ENCODE measurements at regions not wholly inside any gene's neighbourhood (a gene's known extent, or its start where the extent isn't known, plus 50 kb on each side); places are given as distances from the start of the nearest gene placed in this dataset. TPM values are rescaled to one million over a fixed set of nuclear protein-coding genes. Genes with fewer than 3 reads are reported as not detected.

GRCh38 chr2:209369656-209370055 lies 54.2 kb upstream of the MAP2 start:
- Mint-ChIP-seq H3K27me3 (ENCODE audit: low read depth in 3 of 3) (peaks cover 6 to 13% (median 11%) of the 10 kb centered on the region in 3 donors), H3K36me3 (no peaks in the 10 kb centered on the region), H3K4me1 (no peaks in the 10 kb centered on the region), H3K4me3 (no peak overlapping the region), H3K9me3 (peaks cover 6 to 23% (median 13%) of the 10 kb centered on the region in 7 donors), H3K27ac (no peak overlapping the region)
- Histone ChIP-seq H3K9ac (ENCODE audit: insufficient read depth, low read length, poor library complexity, severe bottlenecking) (no peak overlapping the region), H3K4me2 (replicated peaks; ENCODE audit: extremely low read depth, low read length, poor library complexity, severe bottlenecking) (no peak overlapping the region), H3K9me3 (replicated peaks in 1 of 2; ENCODE audit: control insufficient read depth in 1 of 2, insufficient read depth in 1 of 2, low read length in 2 of 2) (peaks cover 0 to 5% of the 10 kb centered on the region in 2 donors), H3K27ac (ENCODE audit: low read depth in 1 of 2, low read length in 2 of 2) (no peak overlapping the region), H4K20me1 (ENCODE audit: insufficient read depth, low read length) (no peaks in the 10 kb centered on the region), H3K4me3 (replicated peaks in 1 of 3; ENCODE audit: low read depth in 2 of 3, low read length in 3 of 3) (no peak overlapping the region), H3K36me3 (replicated peaks in 1 of 2; ENCODE audit: control insufficient read depth in 1 of 2, insufficient read depth in 2 of 2, low read length in 2 of 2) (no peaks in the 10 kb centered on the region), H3K27me3 (ENCODE audit: control insufficient read depth in 2 of 2, insufficient read depth in 2 of 2, low read length in 2 of 2) (no peaks in the 10 kb centered on the region), H3K4me1 (ENCODE audit: control insufficient read depth in 1 of 2, insufficient read depth in 2 of 2, low read length in 2 of 2) (no peaks in the 10 kb centered on the region), H2AFZ (ENCODE audit: insufficient read depth, low read depth, low read length, poor library complexity, severe bottlenecking) (no peak overlapping the region), H3K79me2 (ENCODE audit: insufficient read depth, low read length) (no peaks in the 10 kb centered on the region)
- intact Hi-C loops (cut with micrococcal nuclease): no loop called here
- no peak for DNase-seq
- TF ChIP-seq, protein P1, sequence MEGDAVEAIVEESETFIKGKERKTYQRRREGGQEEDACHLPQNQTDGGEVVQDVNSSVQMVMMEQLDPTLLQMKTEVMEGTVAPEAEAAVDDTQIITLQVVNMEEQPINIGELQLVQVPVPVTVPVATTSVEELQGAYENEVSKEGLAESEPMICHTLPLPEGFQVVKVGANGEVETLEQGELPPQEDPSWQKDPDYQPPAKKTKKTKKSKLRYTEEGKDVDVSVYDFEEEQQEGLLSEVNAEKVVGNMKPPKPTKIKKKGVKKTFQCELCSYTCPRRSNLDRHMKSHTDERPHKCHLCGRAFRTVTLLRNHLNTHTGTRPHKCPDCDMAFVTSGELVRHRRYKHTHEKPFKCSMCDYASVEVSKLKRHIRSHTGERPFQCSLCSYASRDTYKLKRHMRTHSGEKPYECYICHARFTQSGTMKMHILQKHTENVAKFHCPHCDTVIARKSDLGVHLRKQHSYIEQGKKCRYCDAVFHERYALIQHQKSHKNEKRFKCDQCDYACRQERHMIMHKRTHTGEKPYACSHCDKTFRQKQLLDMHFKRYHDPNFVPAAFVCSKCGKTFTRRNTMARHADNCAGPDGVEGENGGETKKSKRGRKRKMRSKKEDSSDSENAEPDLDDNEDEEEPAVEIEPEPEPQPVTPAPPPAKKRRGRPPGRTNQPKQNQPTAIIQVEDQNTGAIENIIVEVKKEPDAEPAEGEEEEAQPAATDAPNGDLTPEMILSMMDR (IDR thresholded peaks at IDR 0.05): no peak

DNA sequence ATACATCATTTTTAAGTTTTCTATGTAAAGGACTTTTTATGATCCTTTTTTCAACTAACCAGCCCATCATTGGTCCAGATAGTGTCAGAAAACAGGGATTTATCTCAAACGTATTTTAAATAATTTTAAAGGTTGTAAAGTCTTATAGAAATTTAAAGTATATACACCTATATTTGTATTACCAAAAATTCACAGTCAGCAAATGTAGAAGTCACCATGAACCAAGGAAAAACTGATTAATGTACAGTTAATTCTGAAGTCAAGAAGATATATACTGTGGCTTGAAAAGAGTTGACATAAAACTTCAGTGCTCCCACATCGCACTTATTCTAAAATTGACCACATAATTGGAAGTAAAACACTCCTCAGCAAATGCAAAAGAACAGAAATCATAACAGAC lies 52.4 kb upstream of the MAP2 start:
- H4K20me1 ChIP-seq (ENCODE audit: insufficient read depth, low read length): no peaks in the 10 kb centered on the region
- Mint-ChIP-seq H3K4me3 (no peak overlapping the region), H3K27ac (no peak overlapping the region), H3K4me1 (no peaks in the 10 kb centered on the region), H3K27me3 (ENCODE audit: low read depth in 3 of 3) (peaks cover 6 to 12% (median 9%) of the 10 kb centered on the region in 3 donors), H3K36me3 (no peaks in the 10 kb centered on the region), H3K9me3 (peaks cover 10 to 38% (median 16%) of the 10 kb centered on the region in 7 donors)
- intact Hi-C loops (cut with micrococcal nuclease): no loop called here
- H2AFZ ChIP-seq (ENCODE audit: insufficient read depth, low read depth, low read length, poor library complexity, severe bottlenecking): no peak overlapping the region
- no peak overlapping the region for H3K9ac ChIP-seq (ENCODE audit: insufficient read depth, low read length, poor library complexity, severe bottlenecking)
- WGBS (ENCODE audit: insufficient coverage): no CpG with 5 or more reads among the region's 2 CpGs
- TF ChIP-seq, protein P1 (IDR thresholded peaks at IDR 0.05): no peak
- H3K79me2 ChIP-seq (ENCODE audit: insufficient read depth, low read length): no peaks in the 10 kb centered on the region
- no peak overlapping the region for H3K4me2 ChIP-seq (replicated peaks; ENCODE audit: extremely low read depth, low read length, poor library complexity, severe bottlenecking)
- no peaks in the 10 kb centered on the region for H3K27me3 ChIP-seq (ENCODE audit: control insufficient read depth in 2 of 2, insufficient read depth in 2 of 2, low read length in 2 of 2)
- no peaks in the 10 kb centered on the region for H3K4me1 ChIP-seq (ENCODE audit: control insufficient read depth in 1 of 2, insufficient read depth in 2 of 2, low read length in 2 of 2)
- no peaks in the 10 kb centered on the region for H3K36me3 ChIP-seq (replicated peaks in 1 of 2; ENCODE audit: control insufficient read depth in 1 of 2, insufficient read depth in 2 of 2, low read length in 2 of 2)
- no peak overlapping the region for H3K4me3 ChIP-seq (replicated peaks in 1 of 3; ENCODE audit: low read depth in 2 of 3, low read length in 3 of 3)
- peaks cover 0 to 18% of the 10 kb centered on the region in 2 donors for H3K9me3 ChIP-seq (replicated peaks in 1 of 2; ENCODE audit: control insufficient read depth in 1 of 2, insufficient read depth in 1 of 2, low read length in 2 of 2)
- no peak for DNase-seq
- H3K27ac ChIP-seq (ENCODE audit: low read depth in 1 of 2, low read length in 2 of 2): no peak overlapping the region

Small RNA genes in the stretch of these regions (small RNA-seq; reads per million reads assigned to genes)
- gene RNA5SP117 (ENCODE audit: insufficient read length, low read depth): not detected
